ENCODE measurements at regions not wholly inside any gene's neighbourhood (a gene's known extent, or its start where the extent isn't known, plus 50 kb on each side); places are given as distances from the start of the nearest gene placed in this dataset.

DNA sequence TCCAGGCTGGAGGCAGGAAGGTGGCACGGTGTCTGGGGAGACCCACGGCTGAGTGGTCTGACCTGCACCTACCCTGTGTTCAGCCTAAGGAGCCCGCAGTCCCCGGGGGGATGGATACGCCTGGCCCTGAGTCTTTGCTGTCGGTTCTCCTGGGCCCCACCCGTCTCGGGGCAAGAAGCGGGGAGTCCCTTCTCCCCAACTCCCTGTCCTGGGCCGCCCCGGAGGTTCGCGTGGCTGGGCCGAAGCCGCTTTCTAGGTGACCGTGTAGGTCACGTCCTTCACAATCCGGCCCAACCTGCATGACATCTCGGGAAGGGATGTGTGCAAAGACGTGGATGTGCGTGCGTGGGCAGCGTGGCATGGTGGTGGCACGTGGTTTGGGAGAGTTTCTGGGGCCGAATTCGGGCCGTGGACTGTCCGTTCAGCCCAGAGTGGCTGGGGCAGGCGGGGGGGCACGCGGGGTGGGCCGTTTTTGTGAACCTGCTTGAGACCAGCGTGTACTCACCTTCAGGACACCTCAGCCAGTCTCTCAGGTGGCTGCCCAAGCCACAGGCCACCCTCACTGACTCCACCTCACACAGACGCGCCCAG, 103.3 kb downstream of the PTPRS start:
- DNase-seq (ENCODE audit: low read depth in 2 of 2), result no peak

GRCh38 chr19:5235458-5236219, 105.0 kb downstream of the PTPRS start:
- no peak for DNase-seq (ENCODE audit: low read depth in 2 of 2)

GRCh38 chr19:5234412-5234811, 106.2 kb downstream of the PTPRS start:
- DNase-seq (ENCODE audit: low read depth in 2 of 2), result no peak

GRCh38 chr19:5232798-5233505, 107.7 kb downstream of the PTPRS start:
- DNase-seq (ENCODE audit: low read depth in 2 of 2), result no peak

GRCh38 chr19:5231857-5232678, 108.5 kb downstream of the PTPRS start:
- DNase-seq (ENCODE audit: low read depth in 2 of 2), result no peak

DNA sequence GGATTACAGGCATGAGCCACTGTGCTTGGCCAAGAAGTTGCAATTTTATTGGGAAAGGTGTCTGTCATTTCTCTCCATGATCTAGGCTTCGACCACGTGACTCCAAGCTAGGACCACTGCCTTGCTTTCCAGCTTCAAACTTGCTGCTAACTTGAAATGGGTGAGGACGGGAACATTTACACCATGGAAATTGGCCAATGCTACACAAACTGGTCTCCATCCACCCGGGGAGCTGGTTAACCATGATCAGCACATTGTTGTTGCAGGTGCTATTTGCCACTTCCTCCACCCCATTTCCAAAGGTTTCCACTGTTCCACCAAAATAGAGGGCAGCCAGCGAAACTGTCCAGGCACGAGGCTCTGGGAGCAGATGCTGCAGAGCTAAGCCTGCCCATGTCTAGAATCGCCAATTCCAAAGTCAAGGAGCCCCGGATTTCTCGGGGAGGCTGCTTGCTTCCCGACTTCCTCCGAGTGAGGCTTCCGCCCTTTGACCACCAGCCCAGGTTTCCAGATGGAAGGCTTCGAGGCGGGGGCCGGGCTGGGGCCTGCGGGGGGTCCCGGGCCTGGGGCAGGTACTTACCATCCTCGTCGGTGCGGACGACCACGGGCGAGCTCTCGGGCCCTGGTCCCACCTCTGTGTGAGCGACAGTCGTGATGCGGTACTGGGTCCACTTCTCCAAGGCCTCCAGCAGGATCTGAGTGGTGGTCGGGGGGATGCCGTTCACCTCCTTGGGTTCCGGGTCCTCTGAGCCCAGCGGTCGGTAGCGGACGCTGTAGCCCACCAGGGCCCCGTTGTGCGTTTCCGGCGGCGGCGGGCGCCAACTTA, 109.7 kb downstream of the PTPRS start:
- no peak for DNase-seq (ENCODE audit: low read depth in 2 of 2)

GRCh38 chr19:5229778-5230335, 110.8 kb downstream of the PTPRS start:
- no peak for DNase-seq (ENCODE audit: low read depth in 2 of 2)

GRCh38 chr19:5228932-5229777, 111.5 kb downstream of the PTPRS start:
- DNase-seq (ENCODE audit: low read depth in 2 of 2), result no peak

DNA sequence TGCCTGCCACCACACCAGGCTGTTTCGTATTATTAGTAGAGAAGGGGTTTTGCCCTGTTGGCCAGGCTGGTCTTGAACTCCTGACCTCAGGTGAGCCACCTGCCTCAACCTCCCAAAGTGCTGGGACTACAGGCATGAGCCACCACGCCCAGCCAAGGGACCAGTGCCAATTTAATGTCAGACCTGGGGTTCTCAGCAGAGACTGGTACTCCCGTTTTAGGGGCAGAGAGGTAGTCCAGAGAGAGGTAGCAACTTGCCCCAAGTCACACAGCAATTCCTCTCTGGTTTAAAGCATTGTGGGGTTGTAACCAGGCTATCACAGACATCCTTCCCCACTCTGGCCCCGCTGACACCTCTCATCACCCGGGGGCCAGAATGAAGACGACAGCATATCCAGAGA, 112.1 kb downstream of the PTPRS start:
- DNase-seq (ENCODE audit: low read depth in 2 of 2), result no peak

GRCh38 chr19:5225486-5226345, 114.9 kb downstream of the PTPRS start:
- no peak for DNase-seq (ENCODE audit: low read depth in 2 of 2)

- DNase-seq (ENCODE audit: low read depth in 2 of 2), result no peak
Measured at GRCh38 chr19:5224480-5224879, 116.1 kb downstream of the PTPRS start.

DNA sequence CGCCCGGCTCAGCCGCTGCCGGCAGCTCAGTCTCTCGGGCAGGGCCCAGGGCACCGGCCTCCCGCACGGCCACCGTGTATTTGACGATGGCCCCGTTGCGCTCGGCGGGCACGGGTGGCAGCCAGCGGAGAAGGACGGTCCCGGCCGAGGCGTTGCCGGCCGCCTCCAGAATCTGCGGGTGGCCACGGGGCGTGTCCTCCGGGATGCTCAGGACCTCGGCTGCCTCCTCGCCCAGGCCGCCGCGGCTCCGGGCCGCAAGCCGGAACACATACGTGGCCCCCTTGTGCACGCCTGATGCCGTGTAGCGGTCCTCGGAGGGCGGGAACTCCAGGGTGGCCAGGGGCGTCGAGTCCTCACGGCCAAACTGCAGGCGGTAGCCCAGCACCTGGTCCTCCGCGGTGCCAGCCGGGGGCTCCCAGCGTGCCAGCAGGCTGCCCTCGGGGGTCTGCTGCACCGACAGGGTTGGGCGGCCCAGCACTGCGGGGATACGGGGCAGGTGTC, 117.7 kb downstream of the PTPRS start:
- DNase-seq (ENCODE audit: low read depth in 2 of 2), result no peak

- no peak for DNase-seq (ENCODE audit: low read depth in 2 of 2)
Measured at GRCh38 chr19:5222178-5222577, 118.4 kb downstream of the PTPRS start.

GRCh38 chr19:5220866-5221265, 119.7 kb downstream of the PTPRS start:
- no peak for DNase-seq (ENCODE audit: low read depth in 2 of 2)

DNA sequence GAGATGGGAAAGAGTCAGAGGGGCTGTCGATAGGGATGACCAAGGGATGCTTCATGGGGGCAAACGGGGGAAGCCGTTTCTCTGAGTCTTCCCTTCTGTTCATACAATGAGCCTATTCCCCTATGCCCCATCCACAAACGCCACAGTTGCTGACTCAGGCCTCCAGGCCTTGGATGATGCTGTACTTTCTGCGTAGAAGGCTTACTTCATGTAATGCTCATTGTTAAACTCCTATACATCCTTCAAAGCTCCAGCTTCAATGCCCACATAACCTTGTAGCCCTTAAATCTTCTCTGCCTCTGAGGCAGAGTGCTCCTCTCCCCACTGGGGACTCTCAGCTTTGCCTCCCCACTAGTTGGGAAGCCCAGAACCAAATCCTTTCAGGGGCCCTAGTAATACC, 120.3 kb downstream of the PTPRS start:
- no peak for DNase-seq (ENCODE audit: low read depth in 2 of 2)

DNA sequence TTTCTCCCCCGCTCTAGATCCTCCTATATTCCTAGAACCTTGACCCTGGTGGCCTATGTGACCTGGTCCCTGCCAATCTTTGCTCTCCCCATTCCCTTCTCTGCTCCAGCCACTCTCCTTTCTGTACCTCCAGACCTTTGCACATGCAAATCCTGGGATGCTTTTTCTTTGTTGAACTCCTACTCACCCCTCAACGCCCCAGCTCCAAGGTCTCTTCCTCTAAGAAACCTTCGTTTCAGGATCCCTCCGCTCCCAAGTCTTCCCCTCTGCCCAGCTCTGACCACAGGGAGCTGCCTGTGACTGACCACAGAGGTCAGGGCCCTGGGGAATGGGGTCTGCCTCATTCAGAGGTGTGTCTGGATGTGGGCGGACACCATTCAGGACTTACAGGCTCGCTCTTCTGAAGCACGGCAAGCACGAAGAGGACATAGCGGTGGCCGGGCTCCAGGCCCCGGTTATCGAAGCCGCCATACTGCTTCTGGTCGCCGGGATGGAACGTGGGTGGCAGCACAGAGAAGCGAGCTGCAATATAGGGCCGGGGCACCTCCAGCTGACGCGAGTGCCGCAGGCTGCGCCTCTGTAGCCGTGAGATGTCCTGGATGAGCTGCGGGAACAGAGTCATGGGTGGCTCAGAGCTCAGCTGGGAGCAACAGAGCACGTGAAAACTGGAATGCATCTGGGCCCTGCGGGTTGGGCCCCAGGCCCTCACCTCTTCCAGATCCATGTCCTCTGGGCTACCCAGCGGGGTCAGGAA, 120.9 kb downstream of the PTPRS start:
- DNase-seq (ENCODE audit: low read depth in 2 of 2), result no peak

- no peak for DNase-seq (ENCODE audit: low read depth in 2 of 2)
Measured at GRCh38 chr19:5218963-5219530, 121.6 kb downstream of the PTPRS start.
